SK-N-SH treated with all-trans-retinoic acid at 6 μM for 48 hours (cell line): ENCODE measurements at regions not wholly inside any gene's neighbourhood (a gene's known extent, or its start where the extent isn't known, plus 50 kb on each side); places are given as distances from the start of the nearest gene placed in this dataset.

Source experiments
- ATAC-seq: fragments of 200-7000 bp; cut with Tn5 transposase; 3 replicates; pipeline ENCODE4 v1.9.1; 2020; ENCODE audit warnings: mild to moderate bottlenecking, moderate library complexity
- ARNTL ChIP-seq: fragments of 450-650 bp; formaldehyde crosslinking; IDR thresholded peaks from 2 replicates; pipeline ENCODE4 v1.5.0; 2020; ENCODE audit warnings: low read depth, mild to moderate bottlenecking, moderate library complexity, borderline replicate concordance
- BACH2 ChIP-seq: fragments of 250-450 bp; sonication (Bioruptor Pico); IDR thresholded peaks from 2 replicates; pipeline ENCODE4 v1.9.0; 2021; ENCODE audit warnings: mild to moderate bottlenecking, borderline replicate concordance
- CREB5 ChIP-seq: fragments of 250-450 bp; sonication (Bioruptor Pico); IDR thresholded peaks from 2 replicates; pipeline ENCODE4 v1.5.1; 2020; ENCODE audit warnings: low read depth, mild to moderate bottlenecking, moderate library complexity
- CSDC2 ChIP-seq: fragments of 250-450 bp; sonication (Bioruptor Pico); IDR thresholded peaks from 2 replicates; pipeline ENCODE4 v1.5.0; 2020; ENCODE audit warnings: mild to moderate bottlenecking, moderate library complexity
- ESRRG ChIP-seq: fragments of 250-450 bp; sonication (Bioruptor Pico); IDR thresholded peaks from 2 replicates; pipeline ENCODE4 v1.6.1; 2021; ENCODE audit warnings: mild to moderate bottlenecking
- ISL1 ChIP-seq: fragments of 250-450 bp; sonication (Bioruptor Pico); IDR thresholded peaks from 2 replicates; pipeline ENCODE4 v2.1.2; 2022; ENCODE audit warnings: mild to moderate bottlenecking, moderate library complexity
- PATZ1 ChIP-seq: fragments of 250-450 bp; sonication (Bioruptor Pico); IDR thresholded peaks from 2 replicates; pipeline ENCODE4 v1.8.0; 2020; ENCODE audit warnings: mild to moderate bottlenecking, moderate library complexity, borderline replicate concordance
- SNAI2 ChIP-seq: fragments of 250-450 bp; sonication (Bioruptor Pico); IDR thresholded peaks from 2 replicates; pipeline ENCODE4 v1.5.0; 2020; ENCODE audit warnings: mild to moderate bottlenecking, moderate library complexity
- TOX ChIP-seq: fragments of 250-450 bp; sonication (Bioruptor Pico); IDR thresholded peaks from 2 replicates; pipeline ENCODE4 v1.8.0; 2021; ENCODE audit warnings: mild to moderate bottlenecking, moderate library complexity, borderline replicate concordance
- TSHZ2 ChIP-seq: fragments of 250-450 bp; sonication (Bioruptor Pico); IDR thresholded peaks from 2 replicates; pipeline ENCODE4 v1.5.0; 2020; ENCODE audit warnings: mild to moderate bottlenecking, moderate library complexity
- ZFP3 ChIP-seq: fragments of 250-450 bp; sonication (Bioruptor Pico); IDR thresholded peaks from 2 replicates; pipeline ENCODE4 v1.5.0; 2020; ENCODE audit warnings: mild to moderate bottlenecking, moderate library complexity
- ZNF565 ChIP-seq: fragments of 450-650 bp; formaldehyde crosslinking; conservative IDR thresholded peaks from 2 replicates; pipeline ENCODE4 v1.5.0; 2020; ENCODE audit warnings: low read depth, mild to moderate bottlenecking, moderate library complexity
- ZNF70 ChIP-seq: fragments of 450-650 bp; formaldehyde crosslinking; IDR thresholded peaks from 2 replicates; pipeline ENCODE4 v1.5.0; 2020; ENCODE audit warnings: mild to moderate bottlenecking, moderate library complexity
- ZNF8 ChIP-seq: fragments of 450-650 bp; formaldehyde crosslinking; IDR thresholded peaks from 2 replicates; pipeline ENCODE4 v1.5.0; 2020; ENCODE audit warnings: mild to moderate bottlenecking, moderate library complexity
- TF ChIP-seq, protein P1 (sequence below): fragments of 250-450 bp; sonication (Bioruptor Pico); IDR thresholded peaks from 2 replicates; pipeline ENCODE4 v1.5.1; 2021; ENCODE audit warnings: mild to moderate bottlenecking, moderate library complexity
- TF ChIP-seq, protein P2 (sequence below): fragments of 250-450 bp; sonication (Bioruptor Pico); IDR thresholded peaks from 2 replicates; pipeline ENCODE4 v1.8.0; 2021; ENCODE audit warnings: low read depth, mild to moderate bottlenecking, moderate library complexity, borderline replicate concordance

DNA sequence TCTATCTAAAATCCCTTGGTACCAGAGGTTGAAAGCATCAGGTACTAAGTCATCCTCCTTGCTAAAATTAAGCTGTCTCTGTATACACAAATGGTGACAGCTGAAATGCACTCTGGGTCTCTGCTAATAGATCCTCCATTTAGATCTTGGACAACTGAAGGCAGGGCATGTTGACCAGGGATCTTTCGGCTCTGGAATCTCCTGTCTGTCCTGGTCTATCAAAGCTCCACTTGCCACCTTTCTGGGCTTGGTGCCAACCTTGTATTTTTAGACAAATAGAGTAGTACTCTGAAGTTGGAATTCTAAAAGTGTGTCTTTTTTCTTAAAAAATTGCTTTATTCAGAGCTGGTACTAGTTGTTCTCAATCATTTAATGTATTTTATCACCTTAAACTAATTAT lies 135.2 kb upstream of the HMHB1 start (continued):
- TF ChIP-seq PATZ1, result no peak
- TF ChIP-seq, all 23 proteins: peak for 0

DNA sequence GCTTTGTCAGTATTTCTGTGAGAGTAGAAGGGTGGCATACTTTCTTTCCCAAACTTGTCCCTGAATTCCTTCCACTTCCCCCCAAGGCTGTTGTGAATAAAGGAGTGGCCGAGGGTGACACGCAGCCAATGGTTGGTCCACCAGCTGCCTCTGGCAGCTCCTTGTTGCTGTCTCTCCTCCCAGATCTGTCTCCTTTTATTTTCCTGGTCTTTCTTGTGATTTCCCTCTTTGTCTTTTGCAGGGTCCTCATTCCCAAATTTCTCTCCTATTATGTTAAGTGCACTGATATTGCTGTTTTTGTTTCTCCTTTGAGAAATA lies 137.5 kb upstream of the HMHB1 start:
- TF ChIP-seq ZNF8, result no peak
- no peak for TF ChIP-seq CSDC2 (CRISPR knock-in tag)
- TF ChIP-seq ESRRG (CRISPR knock-in tag), result no peak
- TF ChIP-seq ZFP3 (CRISPR knock-in tag), result no peak
- TF ChIP-seq, protein P1, sequence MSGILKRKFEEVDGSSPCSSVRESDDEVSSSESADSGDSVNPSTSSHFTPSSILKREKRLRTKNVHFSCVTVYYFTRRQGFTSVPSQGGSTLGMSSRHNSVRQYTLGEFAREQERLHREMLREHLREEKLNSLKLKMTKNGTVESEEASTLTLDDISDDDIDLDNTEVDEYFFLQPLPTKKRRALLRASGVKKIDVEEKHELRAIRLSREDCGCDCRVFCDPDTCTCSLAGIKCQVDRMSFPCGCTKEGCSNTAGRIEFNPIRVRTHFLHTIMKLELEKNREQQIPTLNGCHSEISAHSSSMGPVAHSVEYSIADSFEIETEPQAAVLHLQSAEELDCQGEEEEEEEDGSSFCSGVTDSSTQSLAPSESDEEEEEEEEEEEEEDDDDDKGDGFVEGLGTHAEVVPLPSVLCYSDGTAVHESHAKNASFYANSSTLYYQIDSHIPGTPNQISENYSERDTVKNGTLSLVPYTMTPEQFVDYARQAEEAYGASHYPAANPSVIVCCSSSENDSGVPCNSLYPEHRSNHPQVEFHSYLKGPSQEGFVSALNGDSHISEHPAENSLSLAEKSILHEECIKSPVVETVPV (CRISPR knock-in tag), result no peak
- TF ChIP-seq, protein P2, sequence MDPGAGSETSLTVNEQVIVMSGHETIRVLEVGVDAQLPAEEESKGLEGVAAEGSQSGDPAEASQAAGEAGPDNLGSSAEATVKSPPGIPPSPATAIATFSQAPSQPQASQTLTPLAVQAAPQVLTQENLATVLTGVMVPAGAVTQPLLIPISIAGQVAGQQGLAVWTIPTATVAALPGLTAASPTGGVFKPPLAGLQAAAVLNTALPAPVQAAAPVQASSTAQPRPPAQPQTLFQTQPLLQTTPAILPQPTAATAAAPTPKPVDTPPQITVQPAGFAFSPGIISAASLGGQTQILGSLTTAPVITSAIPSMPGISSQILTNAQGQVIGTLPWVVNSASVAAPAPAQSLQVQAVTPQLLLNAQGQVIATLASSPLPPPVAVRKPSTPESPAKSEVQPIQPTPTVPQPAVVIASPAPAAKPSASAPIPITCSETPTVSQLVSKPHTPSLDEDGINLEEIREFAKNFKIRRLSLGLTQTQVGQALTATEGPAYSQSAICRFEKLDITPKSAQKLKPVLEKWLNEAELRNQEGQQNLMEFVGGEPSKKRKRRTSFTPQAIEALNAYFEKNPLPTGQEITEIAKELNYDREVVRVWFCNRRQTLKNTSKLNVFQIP (CRISPR knock-in tag), result no peak
- TF ChIP-seq PATZ1, result no peak
- no peak for TF ChIP-seq TOX (CRISPR knock-in tag)
- TF ChIP-seq ZNF565 (CRISPR knock-in tag), result no peak
- ATAC-seq, result no peak

- TF ChIP-seq CREB5 (CRISPR knock-in tag), result no peak
- no peak for TF ChIP-seq BACH2 (CRISPR knock-in tag)
- no peak for TF ChIP-seq TSHZ2
- TF ChIP-seq ZFP3 (CRISPR knock-in tag), result no peak
- no peak for TF ChIP-seq ISL1
- TF ChIP-seq SNAI2, result no peak
- TF ChIP-seq, protein P2 (CRISPR knock-in tag), result no peak
- TF ChIP-seq, protein P1 (CRISPR knock-in tag), result no peak
- no peak for TF ChIP-seq ZNF70 (CRISPR knock-in tag)
- TF ChIP-seq ARNTL, result no peak
- TF ChIP-seq, all 23 proteins: peak for 0
- no peak for ATAC-seq
Observed at GRCh38 chr5:143673676-143674468, 138.1 kb upstream of the HMHB1 start.
